SK-N-SH treated with all-trans-retinoic acid at 6 μM for 48 hours (cell line): ENCODE measurements at regions not wholly inside any gene's neighbourhood (a gene's known extent, or its start where the extent isn't known, plus 50 kb on each side); places are given as distances from the start of the nearest gene placed in this dataset.
"Not testable (repeated sequence)": the region's sequence is repeated elsewhere in the genome, so short reads cannot be mapped to it uniquely, and the experiment has no call there.

Experiments used
- ATAC-seq: fragments of 200-7000 bp; cut with Tn5 transposase; 3 replicates; pipeline ENCODE4 v1.9.1; 2020; ENCODE audit warnings: mild to moderate bottlenecking, moderate library complexity
- CSDC2 ChIP-seq: fragments of 250-450 bp; sonication (Bioruptor Pico); IDR thresholded peaks from 2 replicates; pipeline ENCODE4 v1.5.0; 2020; ENCODE audit warnings: mild to moderate bottlenecking, moderate library complexity
- CSRNP3 ChIP-seq: fragments of 250-450 bp; sonication (Bioruptor Pico); IDR thresholded peaks from 2 replicates; pipeline ENCODE4 v1.5.1; 2021; ENCODE audit warnings: mild to moderate bottlenecking, moderate library complexity
- ESRRG ChIP-seq: fragments of 250-450 bp; sonication (Bioruptor Pico); IDR thresholded peaks from 2 replicates; pipeline ENCODE4 v1.6.1; 2021; ENCODE audit warnings: mild to moderate bottlenecking
- GLIS3 ChIP-seq: fragments of 250-450 bp; sonication (Bioruptor Pico); IDR thresholded peaks from 2 replicates; pipeline ENCODE4 v1.5.0; 2020; ENCODE audit warnings: mild to moderate bottlenecking, moderate library complexity
- ISL1 ChIP-seq: fragments of 250-450 bp; sonication (Bioruptor Pico); IDR thresholded peaks from 2 replicates; pipeline ENCODE4 v2.1.2; 2022; ENCODE audit warnings: mild to moderate bottlenecking, moderate library complexity
- OSR1 ChIP-seq: fragments of 250-450 bp; sonication (Bioruptor Pico); IDR thresholded peaks from 2 replicates; pipeline ENCODE4 v1.8.0; 2022; ENCODE audit warnings: moderate library complexity, mild to moderate bottlenecking, inconsistent platforms
- PATZ1 ChIP-seq: fragments of 250-450 bp; sonication (Bioruptor Pico); IDR thresholded peaks from 2 replicates; pipeline ENCODE4 v1.8.0; 2020; ENCODE audit warnings: mild to moderate bottlenecking, moderate library complexity, borderline replicate concordance
- POU6F1 ChIP-seq: fragments of 250-450 bp; sonication (Bioruptor Pico); IDR thresholded peaks from 2 replicates; pipeline ENCODE4 v1.8.0; 2021; ENCODE audit warnings: low read depth, mild to moderate bottlenecking, moderate library complexity, borderline replicate concordance
- RARB ChIP-seq: fragments of 250-450 bp; sonication (Bioruptor Pico); IDR thresholded peaks from 2 replicates; pipeline ENCODE4 v1.8.0; 2021; ENCODE audit warnings: mild to moderate bottlenecking, moderate library complexity
- TCF4 ChIP-seq: fragments of 250-450 bp; sonication (Bioruptor Pico); IDR thresholded peaks from 2 replicates; pipeline ENCODE4 v1.8.0; 2021; ENCODE audit warnings: mild to moderate bottlenecking, moderate library complexity, borderline replicate concordance
- TOX ChIP-seq: fragments of 250-450 bp; sonication (Bioruptor Pico); IDR thresholded peaks from 2 replicates; pipeline ENCODE4 v1.8.0; 2021; ENCODE audit warnings: mild to moderate bottlenecking, moderate library complexity, borderline replicate concordance
- TSHZ2 ChIP-seq: fragments of 250-450 bp; sonication (Bioruptor Pico); IDR thresholded peaks from 2 replicates; pipeline ENCODE4 v1.5.0; 2020; ENCODE audit warnings: mild to moderate bottlenecking, moderate library complexity
- ZFP3 ChIP-seq: fragments of 250-450 bp; sonication (Bioruptor Pico); IDR thresholded peaks from 2 replicates; pipeline ENCODE4 v1.5.0; 2020; ENCODE audit warnings: mild to moderate bottlenecking, moderate library complexity
- ZFP30 ChIP-seq: fragments of 450-650 bp; formaldehyde crosslinking; IDR thresholded peaks from 2 replicates; pipeline ENCODE4 v1.5.0; 2022; ENCODE audit warnings: mild to moderate bottlenecking, moderate library complexity
- ZNF8 ChIP-seq: fragments of 450-650 bp; formaldehyde crosslinking; IDR thresholded peaks from 2 replicates; pipeline ENCODE4 v1.5.0; 2020; ENCODE audit warnings: mild to moderate bottlenecking, moderate library complexity

- TF ChIP-seq TSHZ2, result no peak
- no peak for TF ChIP-seq RARB
Measured at GRCh38 chr1:242690849-242691609, 166.5 kb upstream of the PLD5 start (continued).

GRCh38 chr1:242689378-242689777 lies 164.9 kb upstream of the PLD5 start:
- no peak for ATAC-seq
- no peak for TF ChIP-seq CSDC2
- TF ChIP-seq ESRRG, result no peak
- no peak for TF ChIP-seq OSR1 (CRISPR knock-in tag)

GRCh38 chr1:242674951-242675645 lies 150.6 kb upstream of the PLD5 start:
- no peak for TF ChIP-seq TOX (CRISPR knock-in tag)
- TF ChIP-seq, all 23 proteins: peak for 0
- ATAC-seq, result no peak

- TF ChIP-seq ISL1 (no peak), CSDC2 (no peak), POU6F1 (CRISPR knock-in tag) (no peak), CSRNP3 (no peak), PATZ1 (CRISPR knock-in tag) (no peak)
- ATAC-seq, result no peak
Measured at GRCh38 chr1:242673652-242674051, 149.2 kb upstream of the PLD5 start.

GRCh38 chr1:242673165-242673564 lies 148.7 kb upstream of the PLD5 start:
- not testable (repeated sequence) for ATAC-seq

- TF ChIP-seq TOX (CRISPR knock-in tag) (no peak), CSRNP3 (no peak), ZNF8 (0 out of 2 replicates have a peak, but pooled peaks have one; percentile 9), ESRRG (0 out of 2 replicates have a peak, but pooled peaks have one; percentile 69), PATZ1 (CRISPR knock-in tag) (no peak), CSDC2 (no peak), GLIS3 (CRISPR knock-in tag) (no peak), ZFP3 (CRISPR knock-in tag) (no peak), OSR1 (CRISPR knock-in tag) (no peak), TCF4 (CRISPR knock-in tag) (peak; percentile 43; the same call in 1 of the 2 replicates), ISL1 (peak; percentile 84), ZFP30 (no peak), RARB (no peak)
- ATAC-seq, result no peak
Measured at GRCh38 chr1:242670019-242670418, 145.5 kb upstream of the PLD5 start.
